ENCODE measurements at regions not wholly inside any gene's neighbourhood (a gene's known extent, or its start where the extent isn't known, plus 50 kb on each side); places are given as distances from the start of the nearest gene placed in this dataset.

DNA sequence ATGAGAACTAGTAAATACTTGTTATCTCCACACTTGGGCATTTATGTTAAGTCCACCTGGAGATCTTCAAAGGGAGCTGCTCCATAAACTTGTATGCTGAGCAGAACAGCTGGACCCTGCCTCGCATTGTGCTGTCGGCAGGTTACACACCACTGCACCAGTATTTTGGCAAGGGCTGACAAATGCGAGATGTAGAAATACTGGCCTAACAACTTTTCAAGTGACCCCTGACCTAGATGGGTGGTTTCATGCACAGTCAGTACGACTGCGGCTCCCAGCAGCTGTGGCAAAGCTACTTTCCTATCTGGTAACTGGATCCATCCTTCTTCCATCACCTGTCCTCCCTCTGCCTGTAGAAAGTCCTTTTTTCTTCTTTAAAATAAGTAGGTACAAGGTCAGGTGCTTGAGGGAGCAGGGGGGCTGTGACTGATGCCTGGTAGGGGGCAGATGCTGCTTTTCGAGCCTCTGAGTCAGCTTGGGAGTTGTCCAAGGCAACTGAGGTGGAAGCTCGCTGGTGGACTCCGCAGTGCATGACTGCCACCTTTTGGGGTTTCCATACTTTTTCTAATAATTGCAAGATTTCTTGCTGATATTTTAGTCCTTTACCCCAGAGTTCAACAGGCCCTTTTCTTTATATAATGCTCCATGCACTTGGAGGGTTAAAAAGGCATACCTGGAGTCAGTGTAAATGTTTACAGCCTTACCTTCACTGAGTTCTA is 86.8 kb downstream of the SLC25A15 start:
- no peaks in the 10 kb centered on the region for H3K79me2 ChIP-seq (replicated peaks; ENCODE audit: insufficient read depth)
- no peaks in the 10 kb centered on the region for H3F3A ChIP-seq (replicated peaks; ENCODE audit: low read depth)
- Mint-ChIP-seq H3K36me3 (ENCODE audit: low read depth) (peaks cover 79% of the 10 kb centered on the region), H3K9me3 (peaks cover 80% of the 10 kb centered on the region), H3K27me3 (ENCODE audit: insufficient read depth, low read depth, poor library complexity) (peaks cover 9% of the 10 kb centered on the region), H3K4me1 (no peaks in the 10 kb centered on the region), H3K4me3 (no peak overlapping the region), H3K27ac (no peak overlapping the region)
- H3K27me3 ChIP-seq (ENCODE audit: insufficient read depth) = no peaks in the 10 kb centered on the region
- peaks cover 3% of the 10 kb centered on the region; the same call in 1 of the 2 replicates for H3K36me3 ChIP-seq (ENCODE audit: insufficient read depth)
- no peak overlapping the region for H3K4me2 ChIP-seq
- TF ChIP-seq CREB1 (CRISPR knock-in tag; IDR thresholded peaks at IDR 0.05; ENCODE audit: low read depth) (no peak), EZH2phosphoT487 (IDR thresholded peaks at IDR 0.05; ENCODE audit: unreplicated experiment) (no peak), ZNF114 (CRISPR knock-in tag; IDR thresholded peaks at IDR 0.05) (no peak), NANOG (IDR thresholded peaks at IDR 0.05; ENCODE audit: borderline replicate concordance) (no peak), STAT1 (IDR thresholded peaks at IDR 0.05; ENCODE audit: unreplicated experiment) (no peak), ZNF331 (CRISPR knock-in tag; IDR thresholded peaks at IDR 0.05; ENCODE audit: low read depth) (no peak)
- TF ChIP-seq, protein P1, sequence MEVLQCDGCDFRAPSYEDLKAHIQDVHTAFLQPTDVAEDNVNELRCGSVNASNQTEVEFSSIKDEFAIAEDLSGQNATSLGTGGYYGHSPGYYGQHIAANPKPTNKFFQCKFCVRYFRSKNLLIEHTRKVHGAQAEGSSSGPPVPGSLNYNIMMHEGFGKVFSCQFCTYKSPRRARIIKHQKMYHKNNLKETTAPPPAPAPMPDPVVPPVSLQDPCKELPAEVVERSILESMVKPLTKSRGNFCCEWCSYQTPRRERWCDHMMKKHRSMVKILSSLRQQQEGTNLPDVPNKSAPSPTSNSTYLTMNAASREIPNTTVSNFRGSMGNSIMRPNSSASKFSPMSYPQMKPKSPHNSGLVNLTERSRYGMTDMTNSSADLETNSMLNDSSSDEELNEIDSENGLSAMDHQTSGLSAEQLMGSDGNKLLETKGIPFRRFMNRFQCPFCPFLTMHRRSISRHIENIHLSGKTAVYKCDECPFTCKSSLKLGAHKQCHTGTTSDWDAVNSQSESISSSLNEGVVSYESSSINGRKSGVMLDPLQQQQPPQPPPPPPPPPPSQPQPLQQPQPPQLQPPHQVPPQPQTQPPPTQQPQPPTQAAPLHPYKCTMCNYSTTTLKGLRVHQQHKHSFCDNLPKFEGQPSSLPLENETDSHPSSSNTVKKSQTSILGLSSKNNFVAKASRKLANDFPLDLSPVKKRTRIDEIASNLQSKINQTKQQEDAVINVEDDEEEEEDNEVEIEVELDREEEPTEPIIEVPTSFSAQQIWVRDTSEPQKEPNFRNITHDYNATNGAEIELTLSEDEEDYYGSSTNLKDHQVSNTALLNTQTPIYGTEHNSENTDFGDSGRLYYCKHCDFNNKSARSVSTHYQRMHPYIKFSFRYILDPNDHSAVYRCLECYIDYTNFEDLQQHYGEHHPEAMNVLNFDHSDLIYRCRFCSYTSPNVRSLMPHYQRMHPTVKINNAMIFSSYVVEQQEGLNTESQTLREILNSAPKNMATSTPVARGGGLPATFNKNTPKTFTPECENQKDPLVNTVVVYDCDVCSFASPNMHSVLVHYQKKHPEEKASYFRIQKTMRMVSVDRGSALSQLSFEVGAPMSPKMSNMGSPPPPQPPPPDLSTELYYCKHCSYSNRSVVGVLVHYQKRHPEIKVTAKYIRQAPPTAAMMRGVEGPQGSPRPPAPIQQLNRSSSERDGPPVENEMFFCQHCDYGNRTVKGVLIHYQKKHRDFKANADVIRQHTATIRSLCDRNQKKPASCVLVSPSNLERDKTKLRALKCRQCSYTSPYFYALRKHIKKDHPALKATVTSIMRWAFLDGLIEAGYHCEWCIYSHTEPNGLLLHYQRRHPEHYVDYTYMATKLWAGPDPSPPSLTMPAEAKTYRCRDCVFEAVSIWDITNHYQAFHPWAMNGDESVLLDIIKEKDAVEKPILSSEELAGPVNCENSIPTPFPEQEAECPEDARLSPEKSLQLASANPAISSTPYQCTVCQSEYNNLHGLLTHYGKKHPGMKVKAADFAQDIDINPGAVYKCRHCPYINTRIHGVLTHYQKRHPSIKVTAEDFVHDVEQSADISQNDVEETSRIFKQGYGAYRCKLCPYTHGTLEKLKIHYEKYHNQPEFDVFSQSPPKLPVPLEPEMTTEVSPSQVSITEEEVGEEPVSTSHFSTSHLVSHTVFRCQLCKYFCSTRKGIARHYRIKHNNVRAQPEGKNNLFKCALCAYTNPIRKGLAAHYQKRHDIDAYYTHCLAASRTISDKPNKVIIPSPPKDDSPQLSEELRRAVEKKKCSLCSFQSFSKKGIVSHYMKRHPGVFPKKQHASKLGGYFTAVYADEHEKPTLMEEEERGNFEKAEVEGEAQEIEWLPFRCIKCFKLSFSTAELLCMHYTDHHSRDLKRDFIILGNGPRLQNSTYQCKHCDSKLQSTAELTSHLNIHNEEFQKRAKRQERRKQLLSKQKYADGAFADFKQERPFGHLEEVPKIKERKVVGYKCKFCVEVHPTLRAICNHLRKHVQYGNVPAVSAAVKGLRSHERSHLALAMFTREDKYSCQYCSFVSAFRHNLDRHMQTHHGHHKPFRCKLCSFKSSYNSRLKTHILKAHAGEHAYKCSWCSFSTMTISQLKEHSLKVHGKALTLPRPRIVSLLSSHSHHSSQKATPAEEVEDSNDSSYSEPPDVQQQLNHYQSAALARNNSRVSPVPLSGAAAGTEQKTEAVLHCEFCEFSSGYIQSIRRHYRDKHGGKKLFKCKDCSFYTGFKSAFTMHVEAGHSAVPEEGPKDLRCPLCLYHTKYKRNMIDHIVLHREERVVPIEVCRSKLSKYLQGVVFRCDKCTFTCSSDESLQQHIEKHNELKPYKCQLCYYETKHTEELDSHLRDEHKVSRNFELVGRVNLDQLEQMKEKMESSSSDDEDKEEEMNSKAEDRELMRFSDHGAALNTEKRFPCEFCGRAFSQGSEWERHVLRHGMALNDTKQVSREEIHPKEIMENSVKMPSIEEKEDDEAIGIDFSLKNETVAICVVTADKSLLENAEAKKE (CRISPR knock-in tag; IDR thresholded peaks at IDR 0.05) = no peak
- TF ChIP-seq, protein P2, sequence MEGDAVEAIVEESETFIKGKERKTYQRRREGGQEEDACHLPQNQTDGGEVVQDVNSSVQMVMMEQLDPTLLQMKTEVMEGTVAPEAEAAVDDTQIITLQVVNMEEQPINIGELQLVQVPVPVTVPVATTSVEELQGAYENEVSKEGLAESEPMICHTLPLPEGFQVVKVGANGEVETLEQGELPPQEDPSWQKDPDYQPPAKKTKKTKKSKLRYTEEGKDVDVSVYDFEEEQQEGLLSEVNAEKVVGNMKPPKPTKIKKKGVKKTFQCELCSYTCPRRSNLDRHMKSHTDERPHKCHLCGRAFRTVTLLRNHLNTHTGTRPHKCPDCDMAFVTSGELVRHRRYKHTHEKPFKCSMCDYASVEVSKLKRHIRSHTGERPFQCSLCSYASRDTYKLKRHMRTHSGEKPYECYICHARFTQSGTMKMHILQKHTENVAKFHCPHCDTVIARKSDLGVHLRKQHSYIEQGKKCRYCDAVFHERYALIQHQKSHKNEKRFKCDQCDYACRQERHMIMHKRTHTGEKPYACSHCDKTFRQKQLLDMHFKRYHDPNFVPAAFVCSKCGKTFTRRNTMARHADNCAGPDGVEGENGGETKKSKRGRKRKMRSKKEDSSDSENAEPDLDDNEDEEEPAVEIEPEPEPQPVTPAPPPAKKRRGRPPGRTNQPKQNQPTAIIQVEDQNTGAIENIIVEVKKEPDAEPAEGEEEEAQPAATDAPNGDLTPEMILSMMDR (conservative IDR thresholded peaks at IDR 0.05; ENCODE audit: low read depth in 2 of 2) = no peak
- no peaks in the 10 kb centered on the region for H3K9me2 ChIP-seq (ENCODE audit: insufficient read depth)
- H3K4me3 ChIP-seq = no peak overlapping the region
- no peak for ATAC-seq
- no peaks in the 10 kb centered on the region for H4K20me1 ChIP-seq (replicated peaks; ENCODE audit: insufficient read depth)
- H3K27ac ChIP-seq (ENCODE audit: low read depth) = no peak overlapping the region
- no peak for DNase-seq (ENCODE audit: low spot score)
- H2AFZ ChIP-seq = no peak overlapping the region
- no peaks in the 10 kb centered on the region for H3K4me1 ChIP-seq (ENCODE audit: insufficient read depth)
